Suprapubic skin (tissue), 4 donors: ENCODE measurements at regions not wholly inside any gene's neighbourhood (a gene's known extent, or its start where the extent isn't known, plus 50 kb on each side); places are given as distances from the start of the nearest gene placed in this dataset.

Experiments used
- POLR2A ChIP-seq, 2 donors: fragments of 450-650 bp; IDR thresholded peaks; one replicate each; pipeline ENCODE4 v1.6.1; 2017; ENCODE audit warnings: antibody characterized with exemption in 2 of 2, mild to moderate bottlenecking in 2 of 2, moderate library complexity in 2 of 2
- POLR2AphosphoS5 ChIP-seq, 3 donors: sonication (generic); formaldehyde crosslinking; IDR thresholded peaks; one replicate each; pipeline ENCODE4 v1.6.1; 2017; ENCODE audit warnings: antibody characterized with exemption in 3 of 3

GRCh38 chr18:65133610-65134009 lies 617.2 kb upstream of the CDH7 start:
- no peak for TF ChIP-seq POLR2A (IDR thresholded peaks at IDR 0.05)
- TF ChIP-seq POLR2AphosphoS5 (IDR thresholded peaks at IDR 0.05): no peak
